Colonic mucosa (tissue), 4 donors: ENCODE measurements at regions not wholly inside any gene's neighbourhood (a gene's known extent, or its start where the extent isn't known, plus 50 kb on each side); places are given as distances from the start of the nearest gene placed in this dataset.

ENCODE experiments used
- DNase-seq: peaks from one replicate; pipeline ENCODE4 v3.0.0-alpha.2; 2020
- H3K27ac ChIP-seq: fragments of 200-600 bp; one replicate; pipeline ENCODE4 v1.8.0; 2021
- H3K27me3 ChIP-seq: fragments of 200-600 bp; one replicate; pipeline ENCODE4 v1.8.0; 2021
- H3K36me3 ChIP-seq: fragments of 200-600 bp; one replicate; pipeline ENCODE4 v1.8.0; 2021
- H3K4me1 ChIP-seq: fragments of 200-600 bp; one replicate; pipeline ENCODE4 v1.8.0; 2021; ENCODE audit warnings: mild to moderate bottlenecking
- H3K4me3 ChIP-seq: fragments of 200-600 bp; one replicate; pipeline ENCODE4 v1.8.0; 2021
- H3K9ac ChIP-seq, 2 donors: one replicate each; pipeline ENCODE4 v1.7.0; 2013; ENCODE audit warnings: control low read depth in 2 of 2, low read depth in 2 of 2, low read length in 2 of 2
- H3K9me3 ChIP-seq: fragments of 200-600 bp; one replicate; pipeline ENCODE4 v1.8.0; 2021
- intact Hi-C: fragments of 100-400 bp; cut with DNase I; formaldehyde crosslinking; loops from one replicate; pipeline ENCODE4 v1.14.1; 2022
- TF ChIP-seq, protein P1 (sequence below): fragments of 200-600 bp; IDR thresholded peaks from one replicate; pipeline ENCODE4 v1.8.0; 2022; ENCODE audit warnings: antibody characterized with exemption, mild to moderate bottlenecking
- donor health status: healthy.
- donor health status: DM: no; HTN: no; CAD: no.
- donor health status: DM: no; HTN: no; CAD: no.

DNA sequence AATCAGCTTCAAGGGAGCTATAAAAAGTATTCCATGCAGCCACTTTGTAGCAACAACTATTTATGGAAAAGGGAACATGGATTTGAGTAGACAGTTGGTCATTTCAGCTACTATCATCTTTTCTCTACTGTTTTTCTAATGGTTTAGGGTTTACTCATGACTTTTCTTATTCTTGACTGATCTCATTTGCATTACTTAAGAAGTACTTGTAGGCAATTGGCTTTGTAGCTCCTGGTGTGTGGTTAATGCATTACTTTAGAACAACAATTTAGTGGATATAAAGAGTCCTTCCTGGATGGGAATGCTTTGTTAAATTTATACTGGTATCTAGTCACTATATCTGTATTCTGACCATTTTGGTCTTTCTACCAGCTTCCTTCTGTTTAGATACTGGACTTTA, 59.8 kb upstream of the NTRK2 start:
- Histone ChIP-seq H3K27ac (no peak overlapping the region), H3K4me1 (no peaks in the 10 kb centered on the region), H3K9me3 (no peaks in the 10 kb centered on the region), H3K36me3 (no peaks in the 10 kb centered on the region), H3K9ac (no peak overlapping the region), H3K27me3 (no peaks in the 10 kb centered on the region), H3K4me3 (no peak overlapping the region)
- TF ChIP-seq, protein P1, sequence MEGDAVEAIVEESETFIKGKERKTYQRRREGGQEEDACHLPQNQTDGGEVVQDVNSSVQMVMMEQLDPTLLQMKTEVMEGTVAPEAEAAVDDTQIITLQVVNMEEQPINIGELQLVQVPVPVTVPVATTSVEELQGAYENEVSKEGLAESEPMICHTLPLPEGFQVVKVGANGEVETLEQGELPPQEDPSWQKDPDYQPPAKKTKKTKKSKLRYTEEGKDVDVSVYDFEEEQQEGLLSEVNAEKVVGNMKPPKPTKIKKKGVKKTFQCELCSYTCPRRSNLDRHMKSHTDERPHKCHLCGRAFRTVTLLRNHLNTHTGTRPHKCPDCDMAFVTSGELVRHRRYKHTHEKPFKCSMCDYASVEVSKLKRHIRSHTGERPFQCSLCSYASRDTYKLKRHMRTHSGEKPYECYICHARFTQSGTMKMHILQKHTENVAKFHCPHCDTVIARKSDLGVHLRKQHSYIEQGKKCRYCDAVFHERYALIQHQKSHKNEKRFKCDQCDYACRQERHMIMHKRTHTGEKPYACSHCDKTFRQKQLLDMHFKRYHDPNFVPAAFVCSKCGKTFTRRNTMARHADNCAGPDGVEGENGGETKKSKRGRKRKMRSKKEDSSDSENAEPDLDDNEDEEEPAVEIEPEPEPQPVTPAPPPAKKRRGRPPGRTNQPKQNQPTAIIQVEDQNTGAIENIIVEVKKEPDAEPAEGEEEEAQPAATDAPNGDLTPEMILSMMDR = no peak
- intact Hi-C loops = no loop called here
- no peak for DNase-seq

DNA sequence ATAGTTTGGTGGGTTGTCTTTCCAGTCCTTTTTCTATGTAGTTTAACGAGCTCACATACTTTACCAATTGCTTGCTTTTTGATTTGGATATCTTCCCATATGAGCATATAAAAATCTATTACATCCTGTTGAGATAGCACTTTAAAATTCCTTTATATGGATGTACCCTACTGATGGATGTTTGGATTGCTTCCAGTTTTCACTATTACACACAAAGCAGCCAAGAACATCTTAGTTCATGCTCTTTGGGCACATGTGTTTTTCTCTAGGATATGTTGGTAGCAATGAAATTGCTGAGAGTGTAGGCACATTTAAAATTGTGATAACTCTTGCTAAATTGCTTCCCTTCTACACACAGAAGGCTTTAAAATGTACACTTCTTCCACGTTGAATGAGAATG, 56.1 kb upstream of the NTRK2 start:
- Histone ChIP-seq H3K27me3 (no peaks in the 10 kb centered on the region), H3K27ac (no peak overlapping the region), H3K36me3 (no peaks in the 10 kb centered on the region), H3K9me3 (no peaks in the 10 kb centered on the region), H3K9ac (no peak overlapping the region), H3K4me3 (no peak overlapping the region), H3K4me1 (no peaks in the 10 kb centered on the region)
- intact Hi-C loops = no loop called here
- TF ChIP-seq, protein P1 = no peak
- no peak for DNase-seq

- DNase-seq = no peak
- intact Hi-C loops = no loop called here
These were observed 54.0 kb upstream of the NTRK2 start for GRCh38 chr9:84615544-84615943.

DNA sequence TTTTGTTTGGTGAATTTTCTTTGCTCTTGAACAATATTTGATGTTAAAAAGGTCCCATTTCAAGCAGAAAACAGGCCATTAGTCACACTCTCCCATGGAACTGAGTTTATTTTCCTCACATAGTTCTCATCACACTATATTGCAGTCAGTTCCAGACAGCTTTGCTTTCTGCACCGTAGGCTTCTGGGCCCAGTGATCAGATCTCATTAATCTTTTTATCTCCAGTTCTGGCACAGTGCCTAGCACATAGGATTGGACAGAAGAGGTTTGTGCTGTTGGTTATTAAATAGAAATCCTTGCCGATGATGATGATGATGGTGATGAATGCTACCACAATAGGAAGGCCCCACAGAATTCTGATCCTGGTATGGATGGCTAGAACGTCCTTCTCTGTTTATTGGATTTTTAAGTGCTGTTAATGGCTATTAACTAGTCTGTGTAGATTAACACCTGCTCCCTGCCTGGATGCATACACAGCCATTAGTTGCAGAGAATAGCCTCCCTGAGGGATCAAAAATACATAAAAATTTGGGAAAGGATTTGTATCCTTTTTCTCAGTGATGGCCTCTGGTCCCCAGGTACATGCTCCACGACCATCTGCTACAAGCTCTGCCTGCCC, 52.0 kb upstream of the NTRK2 start:
- no peak for DNase-seq

More at GRCh38 chr9:84615544-84615943, 54.0 kb upstream of the NTRK2 start:
- no peaks in the 10 kb centered on the region for H3K9me3 ChIP-seq
- no peaks in the 10 kb centered on the region for H3K4me1 ChIP-seq
- TF ChIP-seq, protein P1 = no peak
- H3K4me3 ChIP-seq = no peak overlapping the region
- no peak overlapping the region for H3K27ac ChIP-seq
- no peaks in the 10 kb centered on the region for H3K36me3 ChIP-seq
- no peaks in the 10 kb centered on the region for H3K27me3 ChIP-seq
- no peak overlapping the region for H3K9ac ChIP-seq

More for the DNA sequence above, 52.0 kb upstream of the NTRK2 start:
- no peak overlapping the region for H3K9ac ChIP-seq
- no peak overlapping the region for H3K4me3 ChIP-seq
- H3K4me1 ChIP-seq = no peaks in the 10 kb centered on the region
- H3K27me3 ChIP-seq = no peaks in the 10 kb centered on the region
- intact Hi-C loops = no loop called here
- no peaks in the 10 kb centered on the region for H3K9me3 ChIP-seq
- no peaks in the 10 kb centered on the region for H3K36me3 ChIP-seq
- TF ChIP-seq, protein P1 = no peak
- no peak overlapping the region for H3K27ac ChIP-seq
